GM23338 (cell line): ENCODE measurements at regions not wholly inside any gene's neighbourhood (a gene's known extent, or its start where the extent isn't known, plus 50 kb on each side); places are given as distances from the start of the nearest gene placed in this dataset.

ENCODE experiments used
- ATAC-seq: fragments of 200-7000 bp; cut with Tn5 transposase; 3 replicates; pipeline ENCODE4 v1.9.1; 2020
- DNase-seq: peaks from one replicate; pipeline ENCODE4 v3.0.0-alpha.2; 2015; ENCODE audit warnings: low spot score
- H2AFZ ChIP-seq: fragments of 200-600 bp; sonication (generic); 2 replicates; pipeline ENCODE4 v1.8.0; 2016; ENCODE audit warnings: antibody characterized with exemption, mild to moderate bottlenecking, moderate library complexity
- H3F3A ChIP-seq: fragments of 200-600 bp; sonication (generic); replicated peaks from 2 replicates; pipeline ENCODE4 v1.8.0; 2017; ENCODE audit warnings: antibody characterized with exemption, mixed run types, low read depth
- H3K27ac ChIP-seq: fragments of 200-600 bp; sonication (generic); 2 replicates; pipeline ENCODE4 v1.6.1; 2016; ENCODE audit warnings: low read depth
- H3K27me3 ChIP-seq: fragments of 200-600 bp; sonication (generic); 2 replicates; pipeline ENCODE4 v1.8.0; 2016; ENCODE audit warnings: mild to moderate bottlenecking, mixed run types, moderate library complexity; ENCODE audit not compliant: insufficient read depth
- H3K36me3 ChIP-seq: fragments of 200-600 bp; sonication (generic); 2 replicates; pipeline ENCODE4 v1.8.0; 2016; ENCODE audit warnings: mild to moderate bottlenecking; ENCODE audit not compliant: insufficient read depth
- H3K4me1 ChIP-seq: fragments of 200-600 bp; sonication (generic); 2 replicates; pipeline ENCODE4 v1.8.0; 2016; ENCODE audit warnings: mild to moderate bottlenecking, moderate library complexity; ENCODE audit not compliant: insufficient read depth
- H3K4me2 ChIP-seq: fragments of 200-600 bp; sonication (generic); 2 replicates; pipeline ENCODE4 v1.7.1; 2017; ENCODE audit warnings: mixed run types
- H3K4me3 ChIP-seq: fragments of 200-600 bp; sonication (generic); 2 replicates; pipeline ENCODE4 v1.6.1; 2016; ENCODE audit warnings: mixed run types
- H3K79me2 ChIP-seq: fragments of 200-600 bp; sonication (generic); replicated peaks from 2 replicates; pipeline ENCODE4 v1.8.0; 2017; ENCODE audit warnings: mild to moderate bottlenecking; ENCODE audit not compliant: insufficient read depth
- H3K9me2 ChIP-seq: fragments of 200-600 bp; sonication (generic); 2 replicates; pipeline ENCODE4 v1.8.0; 2017; ENCODE audit not compliant: insufficient read depth
- H4K20me1 ChIP-seq: fragments of 200-600 bp; sonication (generic); replicated peaks from 2 replicates; pipeline ENCODE4 v1.8.0; 2017; ENCODE audit warnings: mild to moderate bottlenecking; ENCODE audit not compliant: insufficient read depth
- H3K27ac Mint-ChIP-seq: 2 replicates; pipeline ENCODE4 v1.8.0; 2020; ENCODE audit warnings: inconsistent platforms, mild to moderate bottlenecking, moderate library complexity, mixed read lengths
- H3K27me3 Mint-ChIP-seq: 3 replicates; pipeline ENCODE4 v1.8.0; 2022; ENCODE audit warnings: low read depth, mild to moderate bottlenecking, moderate library complexity, mixed read lengths, inconsistent platforms; ENCODE audit not compliant: insufficient read depth, poor library complexity
- H3K36me3 Mint-ChIP-seq: 3 replicates; pipeline ENCODE4 v1.8.0; 2021; ENCODE audit warnings: low read depth, mild to moderate bottlenecking, inconsistent platforms, moderate library complexity, mixed read lengths
- H3K4me1 Mint-ChIP-seq: 3 replicates; pipeline ENCODE4 v1.8.0; 2020; ENCODE audit warnings: mild to moderate bottlenecking, inconsistent platforms, mixed read lengths
- H3K4me3 Mint-ChIP-seq: 3 replicates; pipeline ENCODE4 v1.8.0; 2021; ENCODE audit warnings: moderate library complexity, mild to moderate bottlenecking, inconsistent platforms, mixed read lengths
- H3K9me3 Mint-ChIP-seq: 3 replicates; pipeline ENCODE4 v1.8.0; 2020; ENCODE audit warnings: moderate library complexity, mild to moderate bottlenecking, inconsistent platforms, mixed read lengths
- EZH2 ChIP-seq: fragments of 200-600 bp; sonication (generic); IDR thresholded peaks from one replicate; pipeline ENCODE4 v1.8.0; 2017; ENCODE audit warnings: antibody characterized with exemption, mild to moderate bottlenecking, low read depth; ENCODE audit not compliant: unreplicated experiment
- EZH2phosphoT487 ChIP-seq: fragments of 200-600 bp; sonication (generic); IDR thresholded peaks from one replicate; pipeline ENCODE4 v1.8.1; 2018; ENCODE audit warnings: antibody characterized with exemption; ENCODE audit not compliant: unreplicated experiment
- JUNB ChIP-seq: IDR thresholded peaks from one replicate; pipeline ENCODE4 v1.6.1; 2016; ENCODE audit warnings: antibody characterized with exemption; ENCODE audit not compliant: unreplicated experiment
- NANOG ChIP-seq: IDR thresholded peaks from 2 replicates; pipeline ENCODE4 v1.6.1; 2016; ENCODE audit warnings: antibody characterized with exemption, borderline replicate concordance
- ZNF331 ChIP-seq: fragments of 250-450 bp; sonication (Bioruptor Pico); IDR thresholded peaks from 2 replicates; pipeline ENCODE4 v1.5.0; 2020; ENCODE audit warnings: low read depth, mild to moderate bottlenecking, moderate library complexity
- ZNF462 ChIP-seq: fragments of 250-450 bp; sonication (Bioruptor Pico); IDR thresholded peaks from 2 replicates; pipeline ENCODE4 v1.5.0; 2020; ENCODE audit warnings: mild to moderate bottlenecking, moderate library complexity
- TF ChIP-seq, protein P1 (sequence below), 2 experiments: fragments of 200-600 bp in 1 of 2; sonication (generic) in 1 of 2; conservative IDR thresholded peaks; 2 replicates each; pipeline versions ENCODE4 v1.5.1 to v1.6.1; 2016 to 2017; ENCODE audit warnings: antibody characterized with exemption in 2 of 2, low read depth in 2 of 2, mild to moderate bottlenecking in 2 of 2, moderate library complexity in 1 of 2
- TF ChIP-seq, protein P2 (sequence below): IDR thresholded peaks from 2 replicates; pipeline ENCODE4 v1.6.1; 2016; ENCODE audit warnings: antibody characterized with exemption

GRCh38 chr7:86950360-86950759, 109.1 kb downstream of the ELAPOR2 start:
- ATAC-seq = 0 out of 3 replicates have a peak, but pooled peaks have one; percentile 29
- no peak overlapping the region for H2AFZ ChIP-seq
- Mint-ChIP-seq H3K4me1 (peaks cover 27% of the 10 kb centered on the region), H3K27me3 (peaks cover 2% of the 10 kb centered on the region), H3K4me3 (no peak overlapping the region), H3K9me3 (no peaks in the 10 kb centered on the region), H3K36me3 (no peaks in the 10 kb centered on the region), H3K27ac (no peak overlapping the region)
- H3K27me3 ChIP-seq = no peaks in the 10 kb centered on the region
- H3K4me2 ChIP-seq = no peak overlapping the region
- H3K27ac ChIP-seq = no peak overlapping the region
- peaks cover 26% of the 10 kb centered on the region for H3K4me1 ChIP-seq
- H3K36me3 ChIP-seq = no peaks in the 10 kb centered on the region
- no peak overlapping the region for H3K4me3 ChIP-seq
- no peak for DNase-seq
- H3K79me2 ChIP-seq = peaks cover 41% of the 10 kb centered on the region
- no peaks in the 10 kb centered on the region for H3F3A ChIP-seq
- TF ChIP-seq NANOG (no peak), EZH2phosphoT487 (no peak), EZH2 (no peak), JUNB (no peak), ZNF331 (CRISPR knock-in tag) (no peak), ZNF462 (CRISPR knock-in tag) (no peak)
- TF ChIP-seq, protein P1, sequence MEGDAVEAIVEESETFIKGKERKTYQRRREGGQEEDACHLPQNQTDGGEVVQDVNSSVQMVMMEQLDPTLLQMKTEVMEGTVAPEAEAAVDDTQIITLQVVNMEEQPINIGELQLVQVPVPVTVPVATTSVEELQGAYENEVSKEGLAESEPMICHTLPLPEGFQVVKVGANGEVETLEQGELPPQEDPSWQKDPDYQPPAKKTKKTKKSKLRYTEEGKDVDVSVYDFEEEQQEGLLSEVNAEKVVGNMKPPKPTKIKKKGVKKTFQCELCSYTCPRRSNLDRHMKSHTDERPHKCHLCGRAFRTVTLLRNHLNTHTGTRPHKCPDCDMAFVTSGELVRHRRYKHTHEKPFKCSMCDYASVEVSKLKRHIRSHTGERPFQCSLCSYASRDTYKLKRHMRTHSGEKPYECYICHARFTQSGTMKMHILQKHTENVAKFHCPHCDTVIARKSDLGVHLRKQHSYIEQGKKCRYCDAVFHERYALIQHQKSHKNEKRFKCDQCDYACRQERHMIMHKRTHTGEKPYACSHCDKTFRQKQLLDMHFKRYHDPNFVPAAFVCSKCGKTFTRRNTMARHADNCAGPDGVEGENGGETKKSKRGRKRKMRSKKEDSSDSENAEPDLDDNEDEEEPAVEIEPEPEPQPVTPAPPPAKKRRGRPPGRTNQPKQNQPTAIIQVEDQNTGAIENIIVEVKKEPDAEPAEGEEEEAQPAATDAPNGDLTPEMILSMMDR (conservative IDR thresholded peaks at IDR 0.05; ENCODE audit: low read depth in 2 of 2) = 0 out of 4 replicates have a peak, but pooled peaks of 1 of the 2 experiments have one; percentile 12
- TF ChIP-seq, protein P2, sequence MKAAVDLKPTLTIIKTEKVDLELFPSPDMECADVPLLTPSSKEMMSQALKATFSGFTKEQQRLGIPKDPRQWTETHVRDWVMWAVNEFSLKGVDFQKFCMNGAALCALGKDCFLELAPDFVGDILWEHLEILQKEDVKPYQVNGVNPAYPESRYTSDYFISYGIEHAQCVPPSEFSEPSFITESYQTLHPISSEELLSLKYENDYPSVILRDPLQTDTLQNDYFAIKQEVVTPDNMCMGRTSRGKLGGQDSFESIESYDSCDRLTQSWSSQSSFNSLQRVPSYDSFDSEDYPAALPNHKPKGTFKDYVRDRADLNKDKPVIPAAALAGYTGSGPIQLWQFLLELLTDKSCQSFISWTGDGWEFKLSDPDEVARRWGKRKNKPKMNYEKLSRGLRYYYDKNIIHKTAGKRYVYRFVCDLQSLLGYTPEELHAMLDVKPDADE = no peak
- no peaks in the 10 kb centered on the region for H3K9me2 ChIP-seq
- H4K20me1 ChIP-seq = no peaks in the 10 kb centered on the region; the same call in 1 of the 2 replicates
